Kidney epithelial cell (primary cell): ENCODE measurements at regions not wholly inside any gene's neighbourhood (a gene's known extent, or its start where the extent isn't known, plus 50 kb on each side); places are given as distances from the start of the nearest gene placed in this dataset.

ENCODE experiments used
- DNase-seq: peaks from one replicate; pipeline ENCODE4 v3.0.0-alpha.2; 2010; ENCODE audit warnings: low read depth
- H3K27me3 ChIP-seq: 2 replicates; pipeline ENCODE4 v1.6.0; 2011; ENCODE audit warnings: low read length; ENCODE audit not compliant: control insufficient read depth, insufficient read depth
- H3K36me3 ChIP-seq: 2 replicates; pipeline ENCODE4 v1.5.1; 2011; ENCODE audit warnings: low read length; ENCODE audit not compliant: control insufficient read depth, insufficient read depth
- H3K4me3 ChIP-seq: 2 replicates; pipeline ENCODE4 v1.5.1; 2011; ENCODE audit warnings: low read depth, mild to moderate bottlenecking, control low read depth, low read length
- CTCF ChIP-seq: IDR thresholded peaks from 2 replicates; pipeline ENCODE4 v1.5.1; 2011; ENCODE audit warnings: mild to moderate bottlenecking, moderate library complexity, low read length, control low read depth, inconsistent platforms; ENCODE audit not compliant: insufficient read depth, poor library complexity, severe bottlenecking

GRCh38 chr10:7000061-7000460 lies 410.8 kb downstream of the SFMBT2 start:
- TF ChIP-seq CTCF = no peak
- H3K36me3 ChIP-seq = no peaks in the 10 kb centered on the region
- H3K27me3 ChIP-seq = no peaks in the 10 kb centered on the region
- H3K4me3 ChIP-seq = no peak overlapping the region
- DNase-seq = no peak

GRCh38 chr10:6999232-6999925 lies 411.5 kb downstream of the SFMBT2 start:
- no peak for TF ChIP-seq CTCF
- no peaks in the 10 kb centered on the region for H3K36me3 ChIP-seq
- H3K4me3 ChIP-seq = no peak overlapping the region
- H3K27me3 ChIP-seq = no peaks in the 10 kb centered on the region
- DNase-seq = no peak

- H3K4me3 ChIP-seq = no peak overlapping the region
- no peak for TF ChIP-seq CTCF
These were observed 413.3 kb downstream of the SFMBT2 start for GRCh38 chr10:6997509-6997908.

GRCh38 chr10:6996431-6996830 lies 414.4 kb downstream of the SFMBT2 start:
- Histone ChIP-seq H3K4me3 (no peak overlapping the region), H3K27me3 (no peaks in the 10 kb centered on the region), H3K36me3 (no peaks in the 10 kb centered on the region)
- no peak for TF ChIP-seq CTCF
- DNase-seq = no peak

More at GRCh38 chr10:6997509-6997908, 413.3 kb downstream of the SFMBT2 start:
- DNase-seq = no peak
- Histone ChIP-seq H3K36me3 (no peaks in the 10 kb centered on the region), H3K27me3 (no peaks in the 10 kb centered on the region)

GRCh38 chr10:6995831-6996230 lies 415.0 kb downstream of the SFMBT2 start:
- TF ChIP-seq CTCF = no peak
- DNase-seq = no peak
- H3K27me3 ChIP-seq = no peaks in the 10 kb centered on the region
- H3K4me3 ChIP-seq = no peak overlapping the region
- H3K36me3 ChIP-seq = no peaks in the 10 kb centered on the region

- no peaks in the 10 kb centered on the region for H3K27me3 ChIP-seq
- no peak for TF ChIP-seq CTCF
- no peak overlapping the region for H3K4me3 ChIP-seq
- DNase-seq = no peak
- no peaks in the 10 kb centered on the region for H3K36me3 ChIP-seq
These were observed 415.3 kb upstream of the PRKCQ start for GRCh38 chr10:6995341-6995740.
